HUES48 (cell line): ENCODE measurements at regions not wholly inside any gene's neighbourhood (a gene's known extent, or its start where the extent isn't known, plus 50 kb on each side); places are given as distances from the start of the nearest gene placed in this dataset.

Experiments
- H3K27ac ChIP-seq: one replicate; pipeline ENCODE4 v1.7.0; 2013; ENCODE audit warnings: low read depth, low read length, inconsistent platforms
- H3K27me3 ChIP-seq: 2 replicates; pipeline ENCODE4 v1.6.1; 2013; ENCODE audit warnings: mild to moderate bottlenecking, low read length; ENCODE audit not compliant: control insufficient read depth, insufficient read depth
- H3K36me3 ChIP-seq: 2 replicates; pipeline ENCODE4 v1.6.1; 2013; ENCODE audit warnings: low read length; ENCODE audit not compliant: control insufficient read depth, insufficient read depth
- H3K4me1 ChIP-seq: 2 replicates; pipeline ENCODE4 v1.6.1; 2013; ENCODE audit warnings: mild to moderate bottlenecking, low read length; ENCODE audit not compliant: control insufficient read depth, insufficient read depth
- H3K4me3 ChIP-seq: 2 replicates; pipeline ENCODE4 v1.5.1; 2013; ENCODE audit warnings: mild to moderate bottlenecking, low read depth, low read length
- H3K9ac ChIP-seq: 2 replicates; pipeline ENCODE4 v1.6.1; 2013; ENCODE audit warnings: mild to moderate bottlenecking, low read depth, low read length, moderate library complexity
- H3K9me3 ChIP-seq: 2 replicates; pipeline ENCODE4 v1.6.1; 2013; ENCODE audit warnings: low read length; ENCODE audit not compliant: control insufficient read depth, insufficient read depth

- no peak overlapping the region for H3K9ac ChIP-seq
- H3K27me3 ChIP-seq = no peaks in the 10 kb centered on the region
- H3K36me3 ChIP-seq = no peaks in the 10 kb centered on the region
- no peaks in the 10 kb centered on the region for H3K9me3 ChIP-seq
- no peak overlapping the region for H3K27ac ChIP-seq
- no peaks in the 10 kb centered on the region for H3K4me1 ChIP-seq
- H3K4me3 ChIP-seq = no peak overlapping the region
Observed at GRCh38 chr5:155259648-155260047, 246.1 kb downstream of the KIF4B start.

GRCh38 chr5:155260798-155261197, 247.2 kb downstream of the KIF4B start:
- Histone ChIP-seq H3K9me3 (no peaks in the 10 kb centered on the region), H3K9ac (no peak overlapping the region), H3K27me3 (no peaks in the 10 kb centered on the region), H3K36me3 (no peaks in the 10 kb centered on the region), H3K4me1 (no peaks in the 10 kb centered on the region), H3K4me3 (no peak overlapping the region), H3K27ac (no peak overlapping the region)

- Histone ChIP-seq H3K4me3 (no peak overlapping the region), H3K27me3 (no peaks in the 10 kb centered on the region), H3K9ac (no peak overlapping the region), H3K36me3 (no peaks in the 10 kb centered on the region), H3K27ac (no peak overlapping the region), H3K4me1 (no peaks in the 10 kb centered on the region), H3K9me3 (no peaks in the 10 kb centered on the region)
Observed at GRCh38 chr5:155263381-155263780, 249.8 kb downstream of the KIF4B start.

GRCh38 chr5:155264809-155265208, 251.3 kb downstream of the KIF4B start:
- Histone ChIP-seq H3K9ac (no peak overlapping the region), H3K36me3 (no peaks in the 10 kb centered on the region), H3K4me3 (no peak overlapping the region)

GRCh38 chr5:155268770-155269425, 255.3 kb downstream of the KIF4B start:
- H3K4me3 ChIP-seq = no peak overlapping the region
- H3K27me3 ChIP-seq = no peaks in the 10 kb centered on the region
- no peak overlapping the region for H3K9ac ChIP-seq

More at GRCh38 chr5:155264809-155265208, 251.3 kb downstream of the KIF4B start:
- H3K9me3 ChIP-seq = no peaks in the 10 kb centered on the region
- H3K27ac ChIP-seq = no peak overlapping the region
- no peaks in the 10 kb centered on the region for H3K4me1 ChIP-seq
- no peaks in the 10 kb centered on the region for H3K27me3 ChIP-seq

GRCh38 chr5:155270725-155271124, 257.2 kb downstream of the KIF4B start:
- Histone ChIP-seq H3K9me3 (no peaks in the 10 kb centered on the region), H3K9ac (no peak overlapping the region), H3K27me3 (no peaks in the 10 kb centered on the region), H3K4me1 (peaks cover 18% of the 10 kb centered on the region), H3K27ac (peak overlapping the region; percentile 60), H3K36me3 (no peaks in the 10 kb centered on the region), H3K4me3 (no peak overlapping the region)

More at GRCh38 chr5:155268770-155269425, 255.3 kb downstream of the KIF4B start:
- H3K4me1 ChIP-seq = peaks cover 8% of the 10 kb centered on the region
- H3K9me3 ChIP-seq = no peaks in the 10 kb centered on the region
- no peak overlapping the region for H3K27ac ChIP-seq
- no peaks in the 10 kb centered on the region for H3K36me3 ChIP-seq

GRCh38 chr5:155274484-155274883, 260.9 kb downstream of the KIF4B start:
- H3K9me3 ChIP-seq = no peaks in the 10 kb centered on the region
- no peaks in the 10 kb centered on the region for H3K36me3 ChIP-seq
- H3K9ac ChIP-seq = no peak overlapping the region
- H3K4me1 ChIP-seq = peaks cover 18% of the 10 kb centered on the region
- no peak overlapping the region for H3K4me3 ChIP-seq
- H3K27ac ChIP-seq = peak overlapping the region; percentile 0
- H3K27me3 ChIP-seq = no peaks in the 10 kb centered on the region

GRCh38 chr5:155275222-155275621, 261.7 kb downstream of the KIF4B start:
- Histone ChIP-seq H3K9me3 (no peaks in the 10 kb centered on the region), H3K4me3 (no peak overlapping the region), H3K9ac (no peak overlapping the region), H3K36me3 (no peaks in the 10 kb centered on the region), H3K27me3 (no peaks in the 10 kb centered on the region), H3K27ac (no peak overlapping the region), H3K4me1 (peaks cover 18% of the 10 kb centered on the region)

- Histone ChIP-seq H3K36me3 (no peaks in the 10 kb centered on the region), H3K4me3 (no peak overlapping the region), H3K9me3 (no peaks in the 10 kb centered on the region), H3K27me3 (no peaks in the 10 kb centered on the region), H3K4me1 (peaks cover 12% of the 10 kb centered on the region; the same call in 1 of the 2 replicates), H3K27ac (no peak overlapping the region), H3K9ac (no peak overlapping the region)
Observed at GRCh38 chr5:155276231-155276630, 262.7 kb downstream of the KIF4B start.

GRCh38 chr5:155278532-155278931, 265.0 kb downstream of the KIF4B start:
- Histone ChIP-seq H3K9me3 (no peaks in the 10 kb centered on the region), H3K27me3 (no peaks in the 10 kb centered on the region), H3K4me3 (no peak overlapping the region), H3K9ac (no peak overlapping the region), H3K4me1 (peaks cover 12% of the 10 kb centered on the region; the same call in 1 of the 2 replicates), H3K36me3 (no peaks in the 10 kb centered on the region), H3K27ac (no peak overlapping the region)

- peaks cover 7% of the 10 kb centered on the region for H3K4me1 ChIP-seq
- H3K4me3 ChIP-seq = no peak overlapping the region
- H3K9me3 ChIP-seq = no peaks in the 10 kb centered on the region
- no peaks in the 10 kb centered on the region for H3K36me3 ChIP-seq
- H3K9ac ChIP-seq = no peak overlapping the region
- no peak overlapping the region for H3K27ac ChIP-seq
- no peaks in the 10 kb centered on the region for H3K27me3 ChIP-seq
Observed at GRCh38 chr5:155282503-155283107, 269.1 kb downstream of the KIF4B start.
